GM12891 (cell line): ENCODE measurements at regions not wholly inside any gene's neighbourhood (a gene's known extent, or its start where the extent isn't known, plus 50 kb on each side); places are given as distances from the start of the nearest gene placed in this dataset.

Experiments used
- PAX5 ChIP-seq: IDR thresholded peaks from 2 replicates; pipeline ENCODE4 v1.6.1; 2011; ENCODE audit warnings: low read length, moderate library complexity, mild to moderate bottlenecking; ENCODE audit not compliant: insufficient read depth, severe bottlenecking
- POLR2A ChIP-seq: IDR thresholded peaks from 2 replicates; pipeline ENCODE4 v1.6.1; 2011; ENCODE audit warnings: low read depth, low read length, control low read depth
- POLR2AphosphoS5 ChIP-seq: IDR thresholded peaks from 2 replicates; pipeline ENCODE4 v1.6.1; 2011; ENCODE audit warnings: low read depth, low read length, control low read depth
- POU2F2 ChIP-seq: IDR thresholded peaks from 2 replicates; pipeline ENCODE4 v1.6.1; 2011; ENCODE audit warnings: low read depth, mild to moderate bottlenecking, control low read depth, low read length, moderate library complexity
- SPI1 ChIP-seq: IDR thresholded peaks from 2 replicates; pipeline ENCODE4 v1.6.1; 2011; ENCODE audit warnings: low read depth, low read length, control low read depth
- TAF1 ChIP-seq: IDR thresholded peaks from 2 replicates; pipeline ENCODE4 v1.6.1; 2011; ENCODE audit warnings: low read depth, low read length, control low read depth

- TF ChIP-seq POLR2A: no peak
- TF ChIP-seq POLR2AphosphoS5: no peak
- no peak for TF ChIP-seq TAF1
- no peak for TF ChIP-seq SPI1
- no peak for TF ChIP-seq POU2F2
- TF ChIP-seq PAX5: no peak
These were observed 367.0 kb upstream of the ERCC4 start for GRCh38 chr16:13552960-13553257.
